ENCODE measurements at regions not wholly inside any gene's neighbourhood (a gene's known extent, or its start where the extent isn't known, plus 50 kb on each side); places are given as distances from the start of the nearest gene placed in this dataset.

DNA sequence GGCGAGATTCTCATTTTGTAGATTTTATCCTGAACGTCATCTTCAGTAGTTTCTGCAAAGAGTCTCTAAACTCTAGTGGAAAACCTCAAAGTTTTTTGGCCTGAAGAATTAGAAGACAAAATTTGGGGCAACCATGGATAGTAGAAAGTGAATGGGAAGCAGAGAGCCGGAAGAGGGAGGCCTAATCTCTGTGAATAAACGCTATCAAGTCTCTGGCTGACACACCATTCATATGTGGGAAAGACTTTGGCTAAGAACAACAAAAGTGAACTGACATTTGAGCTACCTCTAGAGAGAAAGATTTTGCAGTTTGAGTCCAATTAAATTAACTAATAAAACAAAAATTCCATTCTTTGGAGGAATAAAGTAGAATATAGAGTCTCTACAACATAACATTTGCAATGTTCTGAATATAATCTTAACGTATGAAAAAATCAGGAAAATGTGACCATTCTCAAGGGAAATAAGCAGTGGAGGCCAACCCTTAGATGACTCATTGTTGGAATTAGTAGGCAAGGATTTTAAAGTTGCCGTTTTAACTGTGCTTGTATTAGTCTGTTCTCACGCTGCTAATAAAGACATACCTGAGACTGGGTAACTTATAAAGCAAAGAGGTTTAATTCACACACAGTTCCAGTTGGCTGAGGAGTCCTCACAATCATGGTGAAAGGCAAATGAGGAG is 184.6 kb downstream of the C3orf38 start:
- no peaks in the 10 kb centered on the region for H3K4me1 ChIP-seq (ENCODE audit: control insufficient read depth, insufficient read depth, low read length, poor library complexity, severe bottlenecking)
- WGBS, 2 experiments (ENCODE audit: insufficient coverage in 2 of 2): 71 to 99% methylated on average over 5 to 6 of the region's 7 CpGs

DNA sequence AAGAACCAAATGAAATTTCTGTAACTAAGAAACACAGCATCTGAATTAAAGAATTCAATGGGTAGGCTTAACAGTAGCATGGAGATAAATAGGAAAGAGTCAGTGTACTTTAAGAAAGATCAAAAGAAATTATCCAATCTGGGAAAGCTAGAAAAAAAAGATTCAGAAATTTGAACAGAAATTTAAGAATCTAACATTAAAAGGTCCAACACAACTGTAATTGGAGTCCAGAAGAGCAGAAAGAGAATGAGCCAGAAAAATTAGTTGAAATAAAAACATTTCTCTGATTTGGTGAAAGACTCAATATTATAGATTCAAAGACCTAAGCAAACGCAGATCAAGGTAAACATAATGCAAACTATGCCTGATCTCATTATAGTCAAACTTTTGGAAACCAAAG is 187.1 kb downstream of the C3orf38 start:
- WGBS, 2 experiments (ENCODE audit: insufficient coverage in 2 of 2): no CpG with 5 or more reads among the region's 1 CpG
- no peak overlapping the region for H3K4me3 ChIP-seq (ENCODE audit: extremely low read depth, insufficient read depth, low read length, poor library complexity, severe bottlenecking)
- no peak overlapping the region for H3K27ac ChIP-seq (ENCODE audit: low read depth, low read length, severe bottlenecking)
- no peaks in the 10 kb centered on the region for H3K9me3 ChIP-seq (ENCODE audit: control insufficient read depth, low read length)
- H3K36me3 ChIP-seq (ENCODE audit: control insufficient read depth, insufficient read depth, low read length): no peaks in the 10 kb centered on the region
- no peaks in the 10 kb centered on the region for H3K4me1 ChIP-seq (ENCODE audit: control insufficient read depth, insufficient read depth, low read length, poor library complexity, severe bottlenecking)

More for the DNA sequence above, 184.6 kb downstream of the C3orf38 start:
- no peaks in the 10 kb centered on the region for H3K36me3 ChIP-seq (ENCODE audit: control insufficient read depth, insufficient read depth, low read length)
- no peak overlapping the region for H3K27ac ChIP-seq (ENCODE audit: low read depth, low read length, severe bottlenecking)
- H3K4me3 ChIP-seq (ENCODE audit: extremely low read depth, insufficient read depth, low read length, poor library complexity, severe bottlenecking): no peak overlapping the region
- no peaks in the 10 kb centered on the region for H3K9me3 ChIP-seq (ENCODE audit: control insufficient read depth, low read length)

GRCh38 chr3:88343264-88343663 is 193.5 kb downstream of the C3orf38 start:
- H3K4me1 ChIP-seq (ENCODE audit: control insufficient read depth, insufficient read depth, low read length, poor library complexity, severe bottlenecking): no peaks in the 10 kb centered on the region
- H3K4me3 ChIP-seq (ENCODE audit: extremely low read depth, insufficient read depth, low read length, poor library complexity, severe bottlenecking): no peak overlapping the region
- H3K27ac ChIP-seq (ENCODE audit: low read depth, low read length, severe bottlenecking): no peak overlapping the region
- WGBS, 2 experiments (ENCODE audit: insufficient coverage in 2 of 2): no CpG with 5 or more reads among the region's 2 CpGs
- no peaks in the 10 kb centered on the region for H3K36me3 ChIP-seq (ENCODE audit: control insufficient read depth, insufficient read depth, low read length)
- no peaks in the 10 kb centered on the region for H3K9me3 ChIP-seq (ENCODE audit: control insufficient read depth, low read length)

DNA sequence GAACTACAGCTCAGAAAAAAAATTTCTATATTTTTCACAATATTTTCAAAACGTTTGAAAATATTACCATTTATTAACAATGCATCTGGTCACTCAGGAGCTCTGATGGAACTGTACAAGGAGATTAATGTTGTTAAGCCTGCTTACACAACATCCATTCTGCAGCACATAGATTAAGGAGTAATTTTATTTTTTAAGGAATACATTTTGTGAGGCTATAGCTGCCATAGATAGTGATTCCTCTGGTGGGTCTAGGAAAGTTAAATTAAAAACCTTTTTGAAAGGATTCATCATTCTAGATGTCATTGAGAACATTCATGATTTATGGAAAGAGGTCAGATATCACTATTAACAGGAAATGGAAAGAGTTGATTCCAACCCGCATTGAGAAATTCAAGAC is 196.9 kb downstream of the C3orf38 start:
- WGBS, 2 experiments (ENCODE audit: insufficient coverage in 2 of 2): 91 to 100% methylated on average over 1 of the region's 2 CpGs
- Histone ChIP-seq H3K4me1 (ENCODE audit: control insufficient read depth, insufficient read depth, low read length, poor library complexity, severe bottlenecking) (no peaks in the 10 kb centered on the region), H3K27ac (ENCODE audit: low read depth, low read length, severe bottlenecking) (no peak overlapping the region), H3K36me3 (ENCODE audit: control insufficient read depth, insufficient read depth, low read length) (no peaks in the 10 kb centered on the region), H3K9me3 (ENCODE audit: control insufficient read depth, low read length) (no peaks in the 10 kb centered on the region), H3K4me3 (ENCODE audit: extremely low read depth, insufficient read depth, low read length, poor library complexity, severe bottlenecking) (no peak overlapping the region)

DNA sequence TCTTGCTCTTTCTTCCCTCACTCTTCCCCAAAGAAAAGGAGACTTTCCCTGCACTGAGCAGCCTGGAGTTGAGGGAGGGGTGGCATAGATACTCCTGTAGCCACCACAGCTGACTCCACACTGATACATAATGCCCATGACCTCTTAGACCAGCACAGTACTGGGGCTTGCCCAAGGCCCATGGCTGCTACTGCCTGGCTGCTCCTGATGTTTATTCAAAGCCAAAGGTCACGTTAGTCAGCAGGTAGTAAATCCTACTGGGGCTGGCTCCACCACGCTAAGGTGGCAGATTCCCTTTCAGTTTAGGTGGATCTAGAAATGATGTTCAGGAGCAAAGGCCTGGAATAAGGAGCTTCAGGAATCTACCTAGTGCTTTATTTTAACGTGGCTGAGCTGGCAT is 212.7 kb downstream of the C3orf38 start:
- no peaks in the 10 kb centered on the region for H3K4me1 ChIP-seq (ENCODE audit: control insufficient read depth, insufficient read depth, low read length, poor library complexity, severe bottlenecking)
- H3K36me3 ChIP-seq (ENCODE audit: control insufficient read depth, insufficient read depth, low read length): no peaks in the 10 kb centered on the region
- H3K4me3 ChIP-seq (ENCODE audit: extremely low read depth, insufficient read depth, low read length, poor library complexity, severe bottlenecking): no peak overlapping the region
- H3K9me3 ChIP-seq (ENCODE audit: control insufficient read depth, low read length): no peaks in the 10 kb centered on the region
- 76 to 93% methylated on average over 2 of the region's 3 CpGs for WGBS, 2 experiments (ENCODE audit: insufficient coverage in 2 of 2)
- no peak overlapping the region for H3K27ac ChIP-seq (ENCODE audit: low read depth, low read length, severe bottlenecking)

- WGBS, 2 experiments (ENCODE audit: insufficient coverage in 2 of 2): no CpG with 5 or more reads among the region's 2 CpGs
- no peaks in the 10 kb centered on the region for H3K9me3 ChIP-seq (ENCODE audit: control insufficient read depth, low read length)
- no peaks in the 10 kb centered on the region for H3K36me3 ChIP-seq (ENCODE audit: control insufficient read depth, insufficient read depth, low read length)
- no peak overlapping the region for H3K27ac ChIP-seq (ENCODE audit: low read depth, low read length, severe bottlenecking)
- no peaks in the 10 kb centered on the region for H3K4me1 ChIP-seq (ENCODE audit: control insufficient read depth, insufficient read depth, low read length, poor library complexity, severe bottlenecking)
- H3K4me3 ChIP-seq (ENCODE audit: extremely low read depth, insufficient read depth, low read length, poor library complexity, severe bottlenecking): no peak overlapping the region
These were observed 215.2 kb downstream of the C3orf38 start for GRCh38 chr3:88364926-88365325.

DNA sequence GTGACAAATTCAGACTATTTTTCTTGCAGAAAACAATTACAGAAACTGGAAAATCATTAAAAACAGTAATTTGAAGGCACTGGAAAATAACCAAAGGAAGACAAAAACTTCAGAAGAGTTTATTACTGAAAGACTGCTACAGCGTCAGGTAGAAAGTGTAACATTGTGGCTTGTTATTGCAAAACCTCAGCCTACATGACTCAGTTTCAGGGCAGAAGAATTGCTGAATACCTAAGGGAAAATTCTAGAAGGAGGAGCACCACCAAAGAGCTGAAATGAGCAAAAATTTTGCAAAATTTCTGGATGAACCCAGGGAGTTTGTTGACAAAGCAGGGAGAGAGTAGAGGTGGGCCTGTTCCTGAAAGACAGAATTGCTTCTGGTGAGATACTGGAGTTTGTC is 219.6 kb downstream of the C3orf38 start:
- H3K4me1 ChIP-seq (ENCODE audit: control insufficient read depth, insufficient read depth, low read length, poor library complexity, severe bottlenecking): no peaks in the 10 kb centered on the region
- H3K9me3 ChIP-seq (ENCODE audit: control insufficient read depth, low read length): no peaks in the 10 kb centered on the region
- H3K36me3 ChIP-seq (ENCODE audit: control insufficient read depth, insufficient read depth, low read length): no peaks in the 10 kb centered on the region
- 83 to 100% methylated on average over 1 of the region's 1 CpG for WGBS, 2 experiments (ENCODE audit: insufficient coverage in 2 of 2)
- no peak overlapping the region for H3K27ac ChIP-seq (ENCODE audit: low read depth, low read length, severe bottlenecking)
- H3K4me3 ChIP-seq (ENCODE audit: extremely low read depth, insufficient read depth, low read length, poor library complexity, severe bottlenecking): no peak overlapping the region

GRCh38 chr3:88369767-88370166 is 220.0 kb downstream of the C3orf38 start:
- Histone ChIP-seq H3K4me1 (ENCODE audit: control insufficient read depth, insufficient read depth, low read length, poor library complexity, severe bottlenecking) (no peaks in the 10 kb centered on the region), H3K9me3 (ENCODE audit: control insufficient read depth, low read length) (no peaks in the 10 kb centered on the region), H3K4me3 (ENCODE audit: extremely low read depth, insufficient read depth, low read length, poor library complexity, severe bottlenecking) (no peak overlapping the region), H3K27ac (ENCODE audit: low read depth, low read length, severe bottlenecking) (no peak overlapping the region), H3K36me3 (ENCODE audit: control insufficient read depth, insufficient read depth, low read length) (no peaks in the 10 kb centered on the region)
- WGBS, 2 experiments (ENCODE audit: insufficient coverage in 2 of 2): 83 to 100% methylated on average over 1 to 2 of the region's 2 CpGs

DNA sequence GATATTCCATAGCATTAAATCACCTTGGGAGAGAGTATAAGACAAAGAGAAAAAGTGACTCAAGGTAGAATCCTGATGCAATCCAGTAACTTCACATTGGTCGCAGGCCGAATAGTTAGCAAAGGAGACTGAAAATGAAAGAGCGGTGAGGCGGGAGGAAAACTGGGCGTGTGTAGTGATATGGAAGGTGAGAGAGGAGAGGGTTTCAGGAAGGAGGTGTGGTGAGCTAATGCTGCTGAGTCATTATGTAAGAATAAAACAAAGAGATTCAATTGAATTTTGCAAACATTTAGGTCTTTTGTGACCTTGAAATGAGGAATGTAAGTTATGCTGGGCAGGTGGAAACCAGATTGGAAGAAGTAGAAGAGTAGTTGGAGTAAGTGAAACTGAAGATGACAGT is 235.3 kb downstream of the C3orf38 start:
- Histone ChIP-seq H3K36me3 (ENCODE audit: control insufficient read depth, insufficient read depth, low read length) (no peaks in the 10 kb centered on the region), H3K4me1 (ENCODE audit: control insufficient read depth, insufficient read depth, low read length, poor library complexity, severe bottlenecking) (no peaks in the 10 kb centered on the region), H3K9me3 (ENCODE audit: control insufficient read depth, low read length) (no peaks in the 10 kb centered on the region), H3K4me3 (ENCODE audit: extremely low read depth, insufficient read depth, low read length, poor library complexity, severe bottlenecking) (no peak overlapping the region), H3K27ac (ENCODE audit: low read depth, low read length, severe bottlenecking) (no peak overlapping the region)
- WGBS, 2 experiments (ENCODE audit: insufficient coverage in 2 of 2): 69 to 73% methylated on average over 5 of the region's 5 CpGs

GRCh38 chr3:88398581-88398980 is 248.8 kb downstream of the C3orf38 start:
- H3K4me3 ChIP-seq (ENCODE audit: extremely low read depth, insufficient read depth, low read length, poor library complexity, severe bottlenecking): no peak overlapping the region
- no peaks in the 10 kb centered on the region for H3K36me3 ChIP-seq (ENCODE audit: control insufficient read depth, insufficient read depth, low read length)
- H3K27ac ChIP-seq (ENCODE audit: low read depth, low read length, severe bottlenecking): no peak overlapping the region
- H3K9me3 ChIP-seq (ENCODE audit: control insufficient read depth, low read length): no peaks in the 10 kb centered on the region
- no peaks in the 10 kb centered on the region for H3K4me1 ChIP-seq (ENCODE audit: control insufficient read depth, insufficient read depth, low read length, poor library complexity, severe bottlenecking)

GRCh38 chr3:88403319-88403718 is 253.6 kb downstream of the C3orf38 start:
- no peaks in the 10 kb centered on the region for H3K9me3 ChIP-seq (ENCODE audit: control insufficient read depth, low read length)
- no peak overlapping the region for H3K4me3 ChIP-seq (ENCODE audit: extremely low read depth, insufficient read depth, low read length, poor library complexity, severe bottlenecking)
- H3K36me3 ChIP-seq (ENCODE audit: control insufficient read depth, insufficient read depth, low read length): no peaks in the 10 kb centered on the region
- H3K27ac ChIP-seq (ENCODE audit: low read depth, low read length, severe bottlenecking): no peak overlapping the region
- H3K4me1 ChIP-seq (ENCODE audit: control insufficient read depth, insufficient read depth, low read length, poor library complexity, severe bottlenecking): no peaks in the 10 kb centered on the region
